HT1080 (cell line): ENCODE measurements at regions not wholly inside any gene's neighbourhood (a gene's known extent, or its start where the extent isn't known, plus 50 kb on each side); places are given as distances from the start of the nearest gene placed in this dataset.
"Not testable (repeated sequence)": the region's sequence is repeated elsewhere in the genome, so short reads cannot be mapped to it uniquely, and the experiment has no call there.

Experiments used
- DNase-seq: peaks from one replicate; pipeline ENCODE4 v3.0.0-alpha.2; 2015; ENCODE audit warnings: low read depth

- DNase-seq, result no peak
Observed at GRCh38 chr9:102941868-102942267, 53.3 kb upstream of the CYLC2 start.

- no peak for DNase-seq
Observed at GRCh38 chr9:102922526-102922925, 72.6 kb upstream of the CYLC2 start.

- DNase-seq, result no peak
Observed at GRCh38 chr9:102911185-102911584, 83.9 kb upstream of the CYLC2 start.

- not testable (repeated sequence) for DNase-seq
Observed at GRCh38 chr9:102905795-102906194, 89.3 kb upstream of the CYLC2 start.

- no peak for DNase-seq
Observed at GRCh38 chr9:102892025-102892424, 103.1 kb upstream of the CYLC2 start.

- DNase-seq, result not testable (repeated sequence)
Observed at GRCh38 chr9:102888747-102889146, 106.4 kb upstream of the CYLC2 start.

DNA sequence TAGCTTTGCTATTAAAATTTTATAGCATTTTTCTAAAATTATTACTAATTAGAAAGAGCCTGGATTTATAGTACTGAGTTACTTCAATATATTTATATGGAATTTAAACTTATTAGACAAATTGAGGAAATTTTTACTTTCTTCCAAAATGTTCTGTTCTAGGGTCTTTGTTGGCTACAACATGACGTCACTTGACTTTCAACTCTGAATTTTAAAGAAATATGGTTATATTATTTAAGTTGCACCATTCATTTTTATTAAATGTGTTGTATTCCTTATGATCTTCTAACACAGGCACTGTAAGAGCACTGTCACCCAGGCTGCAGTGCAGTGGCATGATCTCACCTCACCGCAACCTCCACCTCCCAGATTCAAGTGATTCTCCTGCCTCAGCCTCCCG is 119.4 kb upstream of the CYLC2 start:
- DNase-seq, result no peak

- DNase-seq, result peak; percentile 88
Observed at GRCh38 chr9:102867488-102867887, 127.6 kb upstream of the CYLC2 start.

- no peak for DNase-seq
Observed at GRCh38 chr9:102862478-102862877, 132.7 kb upstream of the CYLC2 start.

DNA sequence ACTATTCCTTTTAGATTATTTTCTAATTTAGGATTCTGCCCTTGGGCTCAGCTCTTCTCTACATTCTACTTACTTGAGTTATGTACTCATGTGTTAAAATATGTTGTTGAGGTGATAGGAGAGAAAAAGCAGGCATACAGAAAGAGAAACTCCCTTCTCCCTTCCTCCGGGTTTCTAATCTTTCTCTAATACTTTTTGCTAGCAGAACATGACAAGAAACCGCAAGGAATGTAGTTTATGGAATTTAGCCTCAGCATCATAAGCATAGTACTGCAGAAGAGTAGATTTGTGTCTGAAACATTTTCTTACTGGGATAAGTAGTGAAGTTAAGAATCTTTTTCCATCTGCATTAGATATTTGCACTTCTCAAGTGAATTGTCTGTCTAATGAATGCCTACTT is 139.5 kb upstream of the CYLC2 start:
- DNase-seq, result peak; percentile 6

DNA sequence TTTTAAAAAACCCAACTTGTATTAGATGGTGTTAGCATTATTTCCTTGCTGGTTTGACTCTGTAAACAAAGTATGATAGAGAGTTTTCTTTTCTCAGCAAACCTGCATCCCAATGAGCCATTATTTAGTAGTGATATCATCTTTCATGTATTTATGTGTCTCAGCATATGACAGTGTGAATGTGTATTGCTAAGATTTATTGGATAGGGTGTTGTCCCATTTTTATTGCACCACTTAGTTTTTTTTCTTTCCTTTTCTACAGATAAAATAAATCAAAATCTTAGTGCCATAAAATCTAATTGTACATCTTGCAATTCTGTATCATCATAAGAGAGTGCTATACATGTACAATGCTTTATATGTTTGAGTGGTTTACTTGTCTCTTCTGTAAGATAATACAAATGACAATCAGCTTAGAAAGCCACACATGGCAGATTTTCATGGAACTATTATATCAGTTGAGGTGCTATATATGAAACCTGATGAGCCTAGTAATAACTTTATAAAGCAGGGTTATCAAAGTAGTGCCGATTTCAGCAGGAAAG is 149.2 kb upstream of the CYLC2 start:
- DNase-seq, result no peak

DNA sequence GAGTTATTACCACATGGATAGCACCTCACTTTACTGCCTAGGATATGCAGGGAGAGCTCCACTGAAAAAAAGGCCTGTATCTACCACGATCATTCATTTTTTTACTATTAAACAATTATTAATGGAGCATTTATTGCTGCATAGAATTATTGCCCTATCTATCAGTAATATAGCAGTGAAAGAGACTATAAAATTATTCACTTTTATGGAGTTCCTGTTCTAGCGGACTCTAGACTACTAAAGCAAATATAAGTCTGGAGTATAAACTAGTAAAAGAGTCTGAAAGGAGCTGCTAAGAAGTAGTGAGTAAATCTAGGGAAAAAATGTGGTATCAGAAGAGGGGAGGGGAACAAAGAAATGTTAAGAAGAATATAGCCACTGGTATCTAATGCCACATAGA is 150.4 kb upstream of the CYLC2 start:
- DNase-seq, result no peak

GRCh38 chr9:102842423-102842822 is 152.7 kb upstream of the CYLC2 start:
- DNase-seq, result no peak

GRCh38 chr9:102841376-102841775 is 153.8 kb upstream of the CYLC2 start:
- no peak for DNase-seq

DNA sequence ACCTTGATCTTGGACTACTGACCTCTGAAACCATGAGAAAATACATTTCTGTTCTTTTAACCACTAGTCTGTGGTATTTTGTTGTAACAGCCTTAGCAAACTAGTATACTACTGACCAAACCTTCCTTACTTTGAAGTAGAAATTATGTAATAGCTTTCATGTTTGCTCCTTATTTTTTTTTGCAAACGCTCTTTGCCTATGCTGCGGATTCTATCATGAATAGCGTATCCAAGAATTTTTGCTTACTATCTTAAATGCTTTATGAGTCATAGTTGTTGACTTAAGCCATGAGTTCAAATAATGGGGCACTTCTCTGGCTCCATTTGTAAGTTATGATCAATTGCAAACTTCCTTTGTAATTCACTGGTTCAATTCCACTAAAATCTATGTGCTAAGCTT is 154.8 kb upstream of the CYLC2 start:
- no peak for DNase-seq

DNA sequence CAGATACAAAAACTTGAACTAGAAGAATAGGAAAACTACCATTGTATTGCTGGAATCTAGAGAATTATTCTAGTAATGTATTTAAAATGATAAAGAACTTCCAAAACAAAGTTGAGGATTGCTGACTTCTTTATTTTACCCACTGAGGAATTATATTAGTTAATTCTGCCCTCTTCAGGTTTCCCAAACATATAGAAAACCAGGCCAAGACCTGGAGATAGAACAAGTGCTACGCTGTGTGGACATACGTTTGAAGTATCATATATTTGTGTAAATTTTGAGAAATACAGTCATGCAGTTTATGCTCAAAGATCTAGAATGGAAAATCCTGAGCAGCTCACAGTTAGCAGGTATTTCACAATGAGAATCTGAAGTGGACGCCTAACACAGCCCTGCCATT is 162.3 kb upstream of the CYLC2 start:
- no peak for DNase-seq

- no peak for DNase-seq
Observed at GRCh38 chr9:102796244-102796643, 198.9 kb upstream of the CYLC2 start.

- DNase-seq, result no peak
Observed at GRCh38 chr9:102795532-102795931, 199.6 kb upstream of the CYLC2 start.

DNA sequence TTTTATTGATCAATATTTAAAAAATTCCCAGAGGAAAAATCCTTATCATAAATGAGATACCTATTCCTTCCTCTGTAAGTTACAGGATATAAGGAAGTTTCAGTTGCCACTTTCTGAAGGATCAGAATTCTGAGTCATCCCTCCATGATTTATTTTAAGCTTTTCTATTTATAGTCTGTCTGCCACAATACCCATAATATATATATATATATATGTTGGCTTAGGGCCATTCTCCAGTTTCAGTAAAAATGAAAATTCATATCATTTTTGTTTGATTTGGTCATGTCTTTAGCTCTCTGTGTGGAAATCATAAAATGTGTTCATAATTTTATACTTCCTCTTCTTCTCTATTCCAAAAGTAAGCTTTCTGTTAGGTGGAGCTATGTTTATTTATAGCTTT is 215.8 kb upstream of the CYLC2 start:
- DNase-seq, result peak; percentile 11

DNA sequence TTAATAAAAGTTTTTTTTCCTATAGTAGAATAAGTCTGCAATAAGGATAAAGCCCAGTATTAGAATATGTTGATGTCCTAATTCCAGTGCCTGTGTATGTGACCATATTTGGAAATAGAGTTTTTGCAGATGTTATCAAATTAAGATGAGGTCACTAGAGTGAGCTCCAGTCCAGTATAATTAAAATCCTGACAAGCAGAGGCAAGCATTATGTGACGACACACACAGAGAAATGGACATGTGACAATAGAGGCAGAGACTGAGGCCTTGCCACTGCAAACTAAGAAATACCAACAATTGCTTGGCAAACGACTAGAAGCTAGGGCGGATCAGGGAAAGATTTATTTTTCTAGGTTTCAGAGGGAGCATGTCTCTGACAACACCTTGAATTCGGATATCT is 216.4 kb upstream of the CYLC2 start:
- no peak for DNase-seq

DNA sequence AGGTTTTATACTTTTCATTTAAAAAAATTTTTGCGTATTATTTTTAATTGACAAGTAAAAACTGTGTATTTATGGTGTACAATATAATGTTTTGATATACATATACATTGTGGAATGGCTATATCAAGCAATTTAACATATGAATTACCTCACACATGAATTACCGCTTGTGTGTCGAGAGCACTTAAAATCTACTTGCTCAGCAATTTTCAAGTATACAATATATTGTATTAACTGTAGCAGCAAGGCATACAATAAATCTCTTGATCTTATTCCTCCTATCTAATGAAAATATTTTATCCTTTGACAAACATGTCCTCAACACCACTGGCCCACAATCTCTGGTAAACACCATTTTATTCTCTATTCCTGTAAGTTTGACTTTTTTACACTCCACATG is 224.4 kb upstream of the CYLC2 start:
- DNase-seq, result no peak

DNA sequence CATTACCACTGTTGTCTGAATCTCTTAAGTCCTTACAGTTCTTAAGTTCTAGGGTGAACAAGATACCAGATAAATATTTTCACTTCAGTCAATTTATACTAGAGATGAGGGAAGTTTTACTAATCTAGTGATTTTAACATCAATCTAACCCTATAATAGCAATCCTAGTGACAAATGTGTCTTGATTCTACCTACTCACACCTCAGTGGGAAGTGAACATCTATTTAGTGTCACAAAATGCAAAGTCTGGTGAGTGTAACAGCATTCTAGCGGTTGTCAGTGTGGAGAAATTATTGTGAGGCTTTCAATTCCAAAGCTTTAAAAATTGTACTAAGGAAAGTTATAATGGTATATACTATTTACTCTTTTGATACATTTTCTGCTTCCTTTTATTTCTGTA is 225.8 kb upstream of the CYLC2 start:
- no peak for DNase-seq

- DNase-seq, result no peak
Observed at GRCh38 chr9:102768002-102768401, 227.1 kb upstream of the CYLC2 start.

GRCh38 chr9:102767076-102767475 is 228.1 kb upstream of the CYLC2 start:
- DNase-seq, result no peak
